GM12865 (cell line): ENCODE measurements at regions not wholly inside any gene's neighbourhood (a gene's known extent, or its start where the extent isn't known, plus 50 kb on each side); places are given as distances from the start of the nearest gene placed in this dataset.

ENCODE experiments used
- DNase-seq: peaks from one replicate; pipeline ENCODE4 v3.0.0; 2010; ENCODE audit warnings: low read depth
- H3K4me3 ChIP-seq: 2 replicates; pipeline ENCODE4 v1.5.1; 2011; ENCODE audit warnings: mild to moderate bottlenecking, low read depth, low read length, control low read depth
- CTCF ChIP-seq: IDR thresholded peaks from 2 replicates; pipeline ENCODE4 v1.5.1; 2011; ENCODE audit warnings: low read length, control low read depth, low read depth, inconsistent platforms; ENCODE audit not compliant: insufficient read depth; ENCODE audit errors: missing control alignments

- no peak for DNase-seq
- TF ChIP-seq CTCF, result no peak
- no peak overlapping the region for H3K4me3 ChIP-seq
These were observed 335.1 kb downstream of the SMARCA1 start for GRCh38 chrX:129188231-129188630.

GRCh38 chrX:129176710-129177109 is 346.6 kb downstream of the SMARCA1 start:
- TF ChIP-seq CTCF, result no peak
- DNase-seq, result no peak
- no peak overlapping the region for H3K4me3 ChIP-seq

- no peak for DNase-seq
These were observed 362.2 kb downstream of the SMARCA1 start for GRCh38 chrX:129161108-129161507.

GRCh38 chrX:129158505-129158904 is 364.8 kb downstream of the SMARCA1 start:
- no peak overlapping the region for H3K4me3 ChIP-seq
- no peak for TF ChIP-seq CTCF

More at GRCh38 chrX:129161108-129161507, 362.2 kb downstream of the SMARCA1 start:
- TF ChIP-seq CTCF, result no peak
- no peak overlapping the region for H3K4me3 ChIP-seq

GRCh38 chrX:129145840-129146272 is 377.4 kb downstream of the SMARCA1 start:
- no peak for TF ChIP-seq CTCF
- no peak for DNase-seq
- H3K4me3 ChIP-seq, result no peak overlapping the region

More at GRCh38 chrX:129158505-129158904, 364.8 kb downstream of the SMARCA1 start:
- DNase-seq, result no peak

- no peak for TF ChIP-seq CTCF
- no peak overlapping the region for H3K4me3 ChIP-seq
- no peak for DNase-seq
These were observed 377.9 kb downstream of the SMARCA1 start for GRCh38 chrX:129145385-129145784.
